NCI-H1694 treated with DMSO at 0.1 percent for 48 hours (cell line): ENCODE measurements at regions not wholly inside any gene's neighbourhood (a gene's known extent, or its start where the extent isn't known, plus 50 kb on each side); places are given as distances from the start of the nearest gene placed in this dataset.

ENCODE experiments used
- DNase-seq: peaks from one replicate; lab custom pipeline; 2025; lab: John Stamatoyannopoulos, UW

- no peak for DNase-seq
These were observed 177.4 kb downstream of the SPRY1 start for GRCh38 chr4:123573866-123574508.

- no peak for DNase-seq
These were observed 178.7 kb downstream of the SPRY1 start for GRCh38 chr4:123575291-123575690.

GRCh38 chr4:123577225-123577906, 180.8 kb downstream of the SPRY1 start:
- DNase-seq: no peak

GRCh38 chr4:123578276-123579029, 181.9 kb downstream of the SPRY1 start:
- DNase-seq: no peak

GRCh38 chr4:123579961-123580360, 183.4 kb downstream of the SPRY1 start:
- DNase-seq: no peak

GRCh38 chr4:123580981-123581664, 184.5 kb downstream of the SPRY1 start:
- DNase-seq: no peak

- no peak for DNase-seq
These were observed 185.2 kb downstream of the SPRY1 start for GRCh38 chr4:123581802-123582201.

- no peak for DNase-seq
These were observed 186.4 kb downstream of the SPRY1 start for GRCh38 chr4:123583043-123583442.

- no peak for DNase-seq
These were observed 188.5 kb downstream of the SPRY1 start for GRCh38 chr4:123585111-123585510.

- DNase-seq: no peak
These were observed 191.4 kb downstream of the SPRY1 start for GRCh38 chr4:123587983-123588494.

GRCh38 chr4:123588631-123589241, 192.1 kb downstream of the SPRY1 start:
- no peak for DNase-seq

- DNase-seq: no peak
These were observed 192.7 kb downstream of the SPRY1 start for GRCh38 chr4:123589301-123589700.

- DNase-seq: no peak
These were observed 195.3 kb downstream of the SPRY1 start for GRCh38 chr4:123591875-123592274.

GRCh38 chr4:123593655-123594054, 197.1 kb downstream of the SPRY1 start:
- DNase-seq: no peak

- DNase-seq: no peak
These were observed 200.2 kb downstream of the SPRY1 start for GRCh38 chr4:123596805-123597204.

- DNase-seq: no peak
These were observed 201.0 kb downstream of the SPRY1 start for GRCh38 chr4:123597586-123597985.

- DNase-seq: no peak
These were observed 201.7 kb downstream of the SPRY1 start for GRCh38 chr4:123598331-123598730.

- no peak for DNase-seq
These were observed 202.7 kb downstream of the SPRY1 start for GRCh38 chr4:123599061-123599919.

- no peak for DNase-seq
These were observed 203.6 kb downstream of the SPRY1 start for GRCh38 chr4:123599920-123600810.
